Hematopoietic multipotent progenitor cell treated with erythropoietin and hydrocortisone succinate and interleukin-3 and kit ligand, for 6 days (in vitro differentiated cells): ENCODE measurements at regions not wholly inside any gene's neighbourhood (a gene's known extent, or its start where the extent isn't known, plus 50 kb on each side); places are given as distances from the start of the nearest gene placed in this dataset.

ENCODE experiments used
- DNase-seq: peaks from one replicate; pipeline ENCODE4 v3.0.0-alpha.2; 2015

- no peak for DNase-seq
Observed at GRCh38 chr4:136484996-136485395, 1047.3 kb downstream of the PCDH18 start.

DNA sequence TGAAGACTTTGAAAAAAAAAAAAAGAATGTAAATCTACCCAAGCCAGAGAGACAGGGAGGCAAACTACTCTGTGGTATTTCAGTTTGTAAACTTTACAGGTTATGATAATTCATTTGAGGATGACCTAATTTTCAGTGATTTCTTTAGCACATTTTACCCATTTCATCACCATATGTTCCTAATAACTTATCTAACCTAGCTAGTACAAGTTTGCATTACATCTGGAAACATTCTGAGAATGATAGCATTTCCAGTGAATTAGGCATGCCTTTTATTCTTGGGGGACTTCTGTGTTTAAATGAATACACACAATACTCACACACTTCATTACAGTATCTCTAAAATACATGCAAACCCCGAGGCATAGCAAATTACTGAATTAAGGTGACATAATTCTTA lies 1055.5 kb downstream of the PCDH18 start:
- DNase-seq: no peak

GRCh38 chr4:136471051-136471450 lies 1061.2 kb downstream of the PCDH18 start:
- DNase-seq: no peak

- DNase-seq: no peak
Observed at GRCh38 chr4:136465691-136466090, 1066.6 kb downstream of the PCDH18 start.

GRCh38 chr4:136463941-136464340 lies 1068.4 kb downstream of the PCDH18 start:
- no peak for DNase-seq

- no peak for DNase-seq
Observed at GRCh38 chr4:136461533-136461932, 1070.8 kb downstream of the PCDH18 start.

DNA sequence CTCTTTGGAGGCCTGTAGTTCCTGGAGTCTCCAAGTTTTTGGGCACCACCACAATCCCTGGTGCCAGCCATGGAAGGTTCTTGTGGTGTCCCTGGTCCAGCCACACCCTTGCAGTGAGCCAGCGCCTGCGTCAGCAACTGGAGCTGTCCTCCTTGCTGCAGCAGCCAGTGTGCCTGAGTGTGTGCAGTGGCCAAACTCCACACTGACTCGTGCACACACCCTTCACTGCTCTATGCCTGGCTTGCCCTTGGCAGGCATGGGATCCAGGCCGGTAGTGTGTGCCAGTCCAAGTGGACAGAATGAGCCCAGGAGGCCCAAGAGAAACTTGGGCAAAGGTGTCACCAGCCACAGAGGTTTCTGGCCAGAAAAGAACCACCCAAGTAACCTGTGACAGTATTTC lies 1074.0 kb downstream of the PCDH18 start:
- no peak for DNase-seq

GRCh38 chr4:136457577-136457976 lies 1074.7 kb downstream of the PCDH18 start:
- DNase-seq: no peak

DNA sequence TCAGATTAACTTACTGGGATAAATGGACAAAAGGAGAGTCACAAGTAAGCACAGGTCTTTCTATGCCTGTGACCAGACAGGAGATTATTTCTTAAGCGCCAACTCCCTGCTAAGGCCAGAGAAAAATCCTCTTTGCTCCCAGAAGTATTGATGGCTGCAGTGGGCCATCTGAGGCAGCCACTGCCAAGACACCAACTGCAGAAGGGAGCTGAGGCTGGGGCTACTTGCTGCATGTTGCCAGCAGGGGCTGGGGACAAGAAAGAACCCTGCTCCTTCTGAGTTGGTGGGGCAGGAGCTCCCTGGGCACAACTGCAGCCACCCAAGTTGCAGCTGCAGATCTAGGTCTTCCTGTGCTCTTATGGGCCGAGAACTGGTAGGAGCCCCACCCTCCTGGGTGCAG lies 1075.3 kb downstream of the PCDH18 start:
- DNase-seq: no peak

GRCh38 chr4:136443006-136443405 lies 1089.3 kb downstream of the PCDH18 start:
- DNase-seq: no peak

GRCh38 chr4:136442447-136442846 lies 1089.8 kb downstream of the PCDH18 start:
- DNase-seq: no peak

DNA sequence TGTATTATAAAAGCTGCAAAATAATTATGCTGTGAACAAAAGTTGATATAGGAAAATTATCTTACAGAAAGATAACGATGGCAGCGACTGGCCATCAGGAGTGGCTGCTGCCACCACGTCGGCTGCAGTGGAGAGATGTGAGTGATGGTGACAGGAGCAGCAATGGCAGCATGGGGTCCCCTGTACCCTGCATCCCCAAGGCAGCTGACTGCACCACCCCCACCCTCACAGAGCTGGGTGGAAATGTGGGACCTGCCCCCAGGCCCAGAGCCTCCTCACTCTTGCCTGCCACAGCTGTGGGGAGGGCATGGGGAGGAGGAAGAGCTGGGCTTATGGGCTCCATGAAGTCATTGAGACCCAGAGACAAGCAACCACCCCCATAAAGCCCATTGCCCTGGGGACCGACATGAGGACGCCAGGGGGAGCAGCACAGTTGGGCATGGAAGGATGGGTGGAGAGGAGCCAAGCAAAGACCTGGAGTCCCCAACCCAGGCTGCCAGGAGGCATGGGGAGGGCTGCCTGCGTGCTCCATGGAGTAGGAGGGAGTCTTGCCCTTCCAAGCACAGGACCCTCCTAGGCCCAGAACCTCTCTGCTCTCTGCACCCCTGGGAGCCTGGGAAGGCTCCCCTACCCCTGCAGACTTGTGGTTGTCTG lies 1090.5 kb downstream of the PCDH18 start:
- DNase-seq: no peak

DNA sequence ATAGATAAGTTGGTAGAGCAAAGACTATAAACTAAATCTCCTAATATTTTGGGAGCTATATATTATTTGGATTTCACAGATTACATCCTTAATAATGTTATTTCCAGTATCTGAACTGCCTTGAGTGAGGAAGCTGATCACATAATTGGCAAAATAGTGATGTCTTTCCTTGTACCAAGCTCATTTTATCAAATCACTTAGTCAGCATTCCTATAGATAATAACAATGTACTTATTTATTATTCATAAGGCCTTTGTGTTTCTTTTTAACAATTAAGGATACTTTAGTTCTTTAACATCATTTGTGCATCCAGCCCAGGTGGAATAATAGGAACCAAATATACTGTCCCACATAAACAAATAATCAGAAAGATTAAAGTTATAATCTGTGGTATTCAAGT lies 1093.6 kb downstream of the PCDH18 start:
- no peak for DNase-seq

- no peak for DNase-seq
Observed at GRCh38 chr4:136424052-136424451, 1108.2 kb downstream of the PCDH18 start.

- DNase-seq: no peak
Observed at GRCh38 chr4:136414981-136415380, 1117.3 kb downstream of the PCDH18 start.

GRCh38 chr4:136412708-136413107 lies 1119.6 kb downstream of the PCDH18 start:
- DNase-seq: no peak

DNA sequence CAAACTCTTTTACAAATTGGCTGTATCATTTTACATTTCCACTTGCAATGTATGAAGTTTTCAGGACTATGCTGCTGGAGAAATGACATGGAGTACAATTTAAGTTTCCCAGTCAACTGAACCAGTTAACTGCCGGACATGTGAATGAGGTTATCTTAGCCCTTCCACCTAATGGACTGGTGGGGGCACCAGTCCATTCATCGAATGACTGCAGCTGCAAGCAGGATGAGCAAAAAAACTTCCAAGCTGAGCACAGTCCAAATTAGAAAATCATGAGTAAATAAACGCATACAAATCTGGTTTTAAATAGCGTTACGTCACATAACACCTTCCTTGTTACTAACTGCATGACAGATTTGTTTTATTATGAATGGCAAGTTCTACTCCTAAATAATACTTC lies 1131.5 kb downstream of the PCDH18 start:
- DNase-seq: no peak

GRCh38 chr4:136395212-136395722 lies 1137.0 kb downstream of the PCDH18 start:
- no peak for DNase-seq

DNA sequence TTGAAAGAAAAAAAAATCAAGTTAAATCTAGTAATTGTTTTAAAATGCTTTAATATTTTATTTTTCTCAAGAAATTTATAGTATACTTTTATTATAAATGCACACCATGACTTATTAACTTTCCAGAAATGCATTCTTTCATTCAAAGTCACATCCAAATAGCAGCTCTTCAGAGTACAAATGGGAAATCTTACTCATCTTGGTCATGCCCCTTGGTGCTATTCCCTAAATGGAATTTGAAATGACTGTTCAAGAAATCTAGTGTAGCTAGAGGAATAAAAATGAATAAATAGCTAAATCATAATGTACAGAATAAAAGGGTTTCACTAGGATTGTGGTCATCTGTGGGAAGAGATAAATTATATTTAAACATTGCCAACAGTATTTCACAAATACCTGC lies 1139.7 kb downstream of the PCDH18 start:
- DNase-seq: no peak

GRCh38 chr4:136390824-136391223 lies 1141.5 kb downstream of the PCDH18 start:
- DNase-seq: no peak

GRCh38 chr4:136383082-136383481 lies 1149.2 kb downstream of the PCDH18 start:
- no peak for DNase-seq

GRCh38 chr4:136371231-136371630 lies 1161.1 kb downstream of the PCDH18 start:
- DNase-seq: no peak

- DNase-seq: no peak
Observed at GRCh38 chr4:136369073-136369472, 1163.2 kb downstream of the PCDH18 start.

DNA sequence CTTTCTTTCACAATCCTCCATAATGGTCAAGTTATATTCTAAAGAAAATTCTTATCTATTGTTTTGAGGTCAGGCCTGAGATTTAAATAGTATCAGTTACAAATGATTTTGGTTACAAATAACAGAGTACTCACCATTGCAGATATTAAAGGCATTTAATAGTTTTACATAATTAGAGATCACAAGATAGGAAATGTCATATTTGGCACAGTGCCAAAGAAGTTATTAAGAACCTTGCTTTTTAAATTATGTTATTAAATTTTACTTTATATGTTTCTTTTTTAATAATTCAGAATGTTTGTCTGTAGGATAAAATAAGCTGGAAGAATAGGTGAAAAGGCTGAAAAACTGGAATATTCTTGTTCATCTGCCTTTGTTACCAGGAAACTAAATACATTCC lies 1174.7 kb downstream of the PCDH18 start:
- no peak for DNase-seq

DNA sequence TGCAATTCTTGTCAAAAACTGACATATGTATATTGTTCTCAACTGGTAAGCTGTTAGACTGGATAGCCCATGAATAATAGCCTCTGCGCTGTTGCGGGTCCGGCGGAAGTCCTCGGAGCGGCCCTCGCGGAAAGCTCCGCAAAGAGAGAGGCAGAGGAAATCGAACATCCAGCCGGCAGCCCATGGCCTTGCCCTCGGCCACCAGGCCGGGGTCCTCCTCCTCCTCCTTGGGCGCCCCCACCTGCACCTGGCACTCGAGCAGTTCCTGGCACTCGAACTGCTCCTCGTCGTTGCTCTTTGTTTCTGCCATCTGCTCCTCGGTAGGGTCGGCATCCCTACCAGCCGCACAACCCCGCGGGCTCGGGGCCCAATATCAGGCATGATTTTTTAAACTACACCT lies 1176.3 kb downstream of the PCDH18 start:
- no peak for DNase-seq
